GM19324 (cell line): ENCODE measurements at regions not wholly inside any gene's neighbourhood (a gene's known extent, or its start where the extent isn't known, plus 50 kb on each side); places are given as distances from the start of the nearest gene placed in this dataset.

Source experiments
- ATAC-seq: cut with Tn5 transposase; IDR thresholded peaks from one replicate; pipeline ENCODE4 v1.9.1; 2021; ENCODE audit warnings: mild to moderate bottlenecking, moderate library complexity; ENCODE audit not compliant: unreplicated experiment, low FRiP score

DNA sequence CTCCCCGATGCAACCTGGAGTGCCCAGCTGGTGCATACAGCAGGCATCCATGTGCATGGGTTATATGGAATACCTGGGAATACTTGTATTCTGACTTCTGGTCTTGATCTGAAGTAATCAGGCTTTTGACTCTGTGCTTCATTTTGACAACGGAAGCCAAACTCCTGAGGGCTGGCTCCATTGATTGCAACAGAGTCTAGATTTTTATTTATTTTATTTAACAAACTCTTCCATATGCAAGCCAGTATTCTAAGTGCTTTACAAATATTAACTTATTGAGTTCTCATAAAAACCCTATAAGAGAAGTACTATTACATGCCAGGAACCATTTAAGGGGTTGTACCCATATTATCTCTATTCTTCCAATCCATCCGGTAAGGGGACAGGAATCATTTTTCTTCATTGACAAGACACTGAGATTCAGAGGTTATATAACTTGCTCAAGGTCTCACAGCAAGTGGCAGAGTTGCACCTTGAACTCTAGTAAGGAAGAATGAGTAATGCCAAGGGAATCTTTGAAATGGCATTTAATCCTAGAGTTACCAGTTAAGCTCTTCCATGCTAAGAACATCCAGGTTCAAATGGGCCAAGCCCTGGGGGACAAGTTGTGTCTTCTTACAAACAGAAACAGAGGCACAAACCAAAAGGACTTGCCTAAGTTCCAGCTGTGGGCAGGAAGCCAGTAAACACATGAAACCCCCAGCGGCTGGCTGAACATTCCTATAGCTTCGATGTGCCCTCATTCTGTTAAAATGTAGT is 241.0 kb downstream of the WDR11 start:
- ATAC-seq = no peak

DNA sequence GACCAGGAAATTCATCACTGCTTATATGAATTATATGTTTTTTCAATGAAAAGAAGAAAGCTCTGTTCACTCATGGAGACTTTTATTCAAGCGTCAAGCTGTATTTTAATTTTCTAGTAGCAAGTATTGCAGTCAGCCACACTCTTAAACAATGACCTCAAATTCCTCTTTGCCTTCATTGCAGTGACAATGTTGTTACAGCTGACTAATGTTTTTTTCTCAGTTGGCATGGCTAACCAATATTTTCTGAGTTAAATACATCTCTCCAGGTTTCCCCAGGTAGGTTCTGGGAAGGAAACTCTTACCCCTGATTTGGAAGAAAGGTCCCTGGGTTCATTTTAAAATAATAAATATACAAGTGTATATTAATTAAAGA is 241.5 kb downstream of the WDR11 start:
- ATAC-seq = no peak

DNA sequence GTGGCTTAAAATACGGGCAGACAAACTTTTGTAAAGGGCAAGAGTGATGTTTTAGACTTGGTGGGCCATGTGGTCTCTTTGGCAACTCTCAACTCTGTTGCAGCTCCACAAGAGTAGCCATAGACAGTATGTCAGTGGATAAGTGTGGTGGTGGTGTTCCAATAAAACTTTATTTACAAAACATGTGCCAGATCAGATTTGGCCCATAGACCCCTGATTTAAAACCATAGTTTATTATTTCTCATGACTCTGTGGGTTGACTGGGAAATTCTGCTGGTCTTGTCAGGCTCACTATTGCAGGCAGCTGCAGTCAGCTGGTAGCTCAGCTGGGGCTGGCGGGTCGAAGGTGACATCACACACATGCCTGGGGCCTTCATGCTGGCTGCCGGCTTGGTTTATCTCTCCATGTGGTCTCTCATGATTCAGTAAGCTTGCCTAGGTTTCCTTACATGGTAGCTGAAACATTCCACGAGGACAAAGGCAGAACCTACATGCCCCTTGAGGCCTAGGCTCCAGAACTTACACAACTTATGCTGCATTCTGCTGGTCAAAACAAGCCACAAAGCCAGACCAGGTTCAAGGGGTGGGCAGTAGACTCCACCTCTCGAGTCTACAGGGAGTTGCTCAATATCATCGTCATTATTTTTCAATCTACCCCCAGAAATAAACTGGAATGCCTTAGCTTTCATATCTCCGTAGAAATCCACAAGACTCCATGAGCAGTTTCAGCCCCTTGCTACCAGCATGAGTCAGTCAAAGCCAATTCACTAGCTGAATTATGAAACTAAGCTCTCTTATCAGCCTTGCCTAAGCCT is 245.7 kb downstream of the WDR11 start:
- ATAC-seq = no peak

GRCh38 chr10:121098211-121098610 is 247.0 kb downstream of the WDR11 start:
- no peak for ATAC-seq

DNA sequence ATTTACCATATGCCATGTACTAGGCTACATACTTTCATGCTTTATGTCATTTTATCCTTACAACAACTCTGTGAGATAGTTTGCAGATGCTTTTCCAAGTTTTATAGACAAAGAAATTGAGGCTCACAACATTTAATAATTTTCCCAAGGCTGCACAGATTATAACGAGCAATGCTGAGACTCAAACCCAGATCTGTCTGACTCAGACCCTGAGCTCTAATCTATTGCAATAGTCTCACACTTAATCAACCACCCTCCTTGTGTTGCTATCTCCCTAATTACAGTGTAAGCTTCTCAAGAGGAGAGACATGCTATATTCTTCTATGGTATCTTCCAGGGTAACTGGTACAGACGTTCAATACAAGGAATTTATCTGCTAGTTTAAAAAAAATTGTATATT is 247.6 kb downstream of the WDR11 start:
- no peak for ATAC-seq

- no peak for ATAC-seq
Measured at GRCh38 chr10:121099181-121099580, 248.0 kb downstream of the WDR11 start.

GRCh38 chr10:121099592-121099991 is 248.4 kb downstream of the WDR11 start:
- no peak for ATAC-seq

GRCh38 chr10:121101561-121101960 is 250.4 kb downstream of the WDR11 start:
- ATAC-seq = no peak

DNA sequence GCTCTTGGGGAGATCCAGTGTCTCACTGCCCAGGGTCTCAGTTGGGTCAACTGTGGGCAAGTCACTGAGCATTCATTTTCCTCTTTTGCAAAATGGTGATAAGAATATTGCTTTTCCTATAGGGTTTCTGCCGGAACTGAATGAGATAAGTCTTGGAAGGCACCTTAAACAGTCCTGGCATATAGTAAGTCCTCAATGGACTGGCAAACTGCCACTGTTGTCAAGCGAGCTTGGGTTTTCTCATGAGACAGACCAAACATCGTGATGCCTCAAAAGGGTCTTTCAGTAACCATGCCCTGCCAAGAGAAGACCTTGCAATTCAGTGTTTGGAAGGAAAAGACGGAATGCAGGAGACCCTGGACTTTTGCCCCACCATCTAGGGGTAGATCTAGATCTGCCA is 251.5 kb downstream of the WDR11 start:
- no peak for ATAC-seq

GRCh38 chr10:121104476-121105111 is 253.4 kb downstream of the WDR11 start:
- ATAC-seq = no peak

- no peak for ATAC-seq
Measured at GRCh38 chr10:121106611-121107010, 255.4 kb downstream of the WDR11 start.

DNA sequence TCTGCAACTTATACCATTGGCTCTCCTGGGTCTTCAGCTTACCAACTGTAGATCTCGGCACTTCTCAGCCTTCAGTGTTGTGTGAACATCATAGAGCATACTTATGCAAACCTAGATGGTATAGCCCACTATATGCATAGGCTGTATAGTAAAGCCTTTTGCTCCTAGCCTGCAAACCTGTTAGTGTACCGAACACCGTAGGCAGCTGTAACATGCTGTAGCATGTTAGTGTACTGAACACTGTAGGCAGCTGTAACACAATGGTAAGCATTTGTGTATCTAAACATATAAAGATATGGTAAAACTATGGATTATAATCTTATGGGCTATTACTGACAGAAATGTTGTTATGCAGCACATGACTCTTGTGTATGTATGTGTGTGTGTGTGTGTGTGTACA is 256.9 kb downstream of the WDR11 start:
- no peak for ATAC-seq

DNA sequence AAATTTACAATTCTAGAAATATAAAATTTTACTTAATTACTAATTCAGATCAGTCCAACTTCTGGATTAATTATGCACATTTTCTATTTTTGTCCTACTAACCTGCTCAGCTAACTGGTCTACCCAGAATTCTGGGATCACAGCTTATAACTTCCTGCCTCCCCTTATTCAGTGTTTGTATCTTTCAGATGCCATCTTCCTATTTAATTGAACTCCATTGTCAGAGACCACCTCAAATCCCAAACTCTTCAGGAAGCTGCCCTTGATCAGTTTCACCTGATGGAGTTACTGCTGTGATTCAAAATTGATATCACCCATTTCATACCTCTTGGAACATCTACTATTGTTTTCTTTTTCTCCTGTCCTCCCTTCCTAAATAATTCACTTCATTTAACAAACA is 259.2 kb downstream of the WDR11 start:
- ATAC-seq = no peak

DNA sequence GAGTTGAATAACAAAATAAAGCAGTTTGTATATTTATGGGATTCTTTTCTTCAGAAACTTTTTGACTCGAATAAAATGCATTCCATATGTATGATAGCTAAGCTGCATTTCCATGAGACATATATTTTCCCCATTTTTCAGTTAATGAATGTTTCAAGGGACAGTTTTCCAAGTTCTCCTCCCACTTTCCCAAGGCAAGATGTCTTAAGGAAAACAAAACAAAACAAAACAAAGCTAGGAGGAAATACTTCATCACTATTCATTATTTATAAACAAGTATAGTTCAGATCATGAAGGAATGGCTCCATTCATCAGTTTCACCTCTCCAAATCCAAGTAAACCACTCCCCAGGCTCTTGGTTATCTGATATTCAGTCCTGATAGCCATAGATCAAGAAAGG is 261.0 kb downstream of the WDR11 start:
- ATAC-seq = no peak

- no peak for ATAC-seq
Measured at GRCh38 chr10:121112579-121113384, 261.6 kb downstream of the WDR11 start.

- ATAC-seq = no peak
Measured at GRCh38 chr10:121113385-121113696, 262.2 kb downstream of the WDR11 start.

- ATAC-seq = no peak
Measured at GRCh38 chr10:121113911-121114310, 262.7 kb downstream of the WDR11 start.

DNA sequence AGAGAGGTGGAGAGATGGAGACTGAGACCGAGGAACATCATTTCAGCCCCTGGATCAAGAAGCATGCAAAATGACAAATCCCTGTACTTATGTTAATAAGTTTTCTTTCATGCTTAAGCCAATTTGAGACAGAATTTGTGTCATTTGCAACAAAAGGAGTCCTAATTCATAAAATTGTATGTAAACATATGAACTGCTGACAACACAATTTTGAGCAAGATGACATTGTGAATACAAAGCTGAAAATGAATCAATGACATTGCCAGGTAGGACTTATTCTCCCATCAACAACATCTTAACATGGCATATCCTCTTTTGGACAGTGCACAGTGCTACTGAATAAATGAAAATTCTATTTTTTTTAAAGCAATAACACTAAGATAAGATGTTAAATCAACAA is 264.0 kb downstream of the WDR11 start:
- ATAC-seq = no peak

DNA sequence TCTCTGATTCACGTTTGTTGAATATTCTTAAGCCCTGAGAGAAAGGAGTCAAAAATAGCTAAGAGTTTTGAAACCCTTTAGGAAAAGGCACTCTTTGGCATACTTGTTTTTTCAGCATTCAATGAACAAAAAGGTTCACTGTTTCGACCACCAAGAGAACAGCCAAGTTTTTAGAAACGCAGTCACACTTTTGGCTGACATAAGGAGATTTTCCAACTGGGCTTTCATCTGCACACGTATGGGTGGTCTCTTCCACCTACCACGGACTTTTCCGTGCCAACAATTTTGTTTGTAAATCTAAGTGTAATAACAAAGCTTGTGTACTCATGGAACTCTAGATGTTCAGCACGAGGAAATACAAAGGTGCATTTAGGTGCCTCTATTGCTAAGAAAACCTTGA is 270.3 kb downstream of the WDR11 start:
- no peak for ATAC-seq

DNA sequence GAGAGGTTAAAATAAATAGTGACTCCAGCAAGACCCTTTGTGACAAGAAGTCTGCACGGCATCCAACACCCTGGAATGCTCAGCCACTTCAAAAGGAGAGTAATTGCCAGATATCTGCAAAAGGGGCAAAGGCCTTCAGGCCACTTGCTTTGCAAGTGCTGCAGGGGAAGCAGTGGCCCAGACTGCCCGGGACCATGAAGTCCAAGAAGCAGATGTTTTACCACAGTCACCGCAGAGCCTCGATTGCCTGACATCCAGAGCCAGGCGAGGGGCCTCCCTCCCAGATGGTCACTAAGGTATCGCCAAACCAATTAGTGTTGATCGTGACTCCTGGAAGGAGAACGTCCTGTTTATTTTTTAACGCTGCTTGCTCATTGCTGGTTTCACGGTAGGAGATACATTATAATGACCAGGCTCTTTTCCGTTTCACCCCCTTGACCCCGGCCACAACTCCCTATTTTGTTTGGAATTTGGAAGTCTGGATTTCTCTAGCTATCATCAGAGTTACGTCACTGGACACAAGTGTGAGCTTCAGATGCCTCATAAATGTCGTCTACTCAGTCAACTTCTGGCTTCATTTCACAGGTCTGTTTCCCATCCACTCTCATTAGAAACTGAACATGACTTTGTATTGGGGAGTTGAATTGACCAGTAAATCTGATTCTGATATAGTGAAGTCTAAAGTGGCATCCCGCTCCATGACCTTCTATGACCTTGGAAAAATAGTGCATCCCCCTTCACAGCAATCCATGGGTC is 276.2 kb downstream of the WDR11 start:
- ATAC-seq = no peak
